CD14-positive monocyte (primary cell): ENCODE measurements at regions not wholly inside any gene's neighbourhood (a gene's known extent, or its start where the extent isn't known, plus 50 kb on each side); places are given as distances from the start of the nearest gene placed in this dataset.

Experiments
- DNase-seq, 3 donors: peaks; one replicate each; pipeline ENCODE4 v3.0.0-alpha.2; 2011 to 2022
- H2AFZ ChIP-seq: 2 replicates; pipeline ENCODE4 v1.6.0; 2012; ENCODE audit warnings: mild to moderate bottlenecking, low read depth, low read length, inconsistent platforms; ENCODE audit not compliant: insufficient read depth, poor library complexity, severe bottlenecking
- H3K27ac ChIP-seq, 2 donors: 1 replicate in 1 of 2; 2 replicates in 1 of 2; pipeline ENCODE4 v1.5.1; 2012 to 2013; ENCODE audit warnings: low read length in 2 of 2, control low read depth in 1 of 2, inconsistent platforms in 1 of 2, low read depth in 1 of 2, mild to moderate bottlenecking in 1 of 2
- H3K27me3 ChIP-seq, 2 donors: one replicate each; pipeline versions ENCODE4 v1.6.0 to v1.6.1; 2011 to 2013; ENCODE audit warnings: low read length in 2 of 2; ENCODE audit not compliant: control insufficient read depth in 2 of 2, insufficient read depth in 2 of 2
- H3K36me3 ChIP-seq, 2 donors: replicated peaks in 1 of 2; 1 replicate in 1 of 2; 2 replicates in 1 of 2; pipeline versions ENCODE4 v1.5.1 to v1.6.1; 2012 to 2013; ENCODE audit warnings: low read length in 2 of 2, control low read depth in 1 of 2, inconsistent platforms in 1 of 2, mild to moderate bottlenecking in 1 of 2; ENCODE audit not compliant: insufficient read depth in 2 of 2, control insufficient read depth in 1 of 2
- H3K4me1 ChIP-seq, 2 donors: 1 replicate in 1 of 2; 2 replicates in 1 of 2; pipeline versions ENCODE4 v1.5.1 to v1.6.1; 2012 to 2013; ENCODE audit warnings: low read length in 2 of 2, control low read depth in 1 of 2, inconsistent platforms in 1 of 2, mild to moderate bottlenecking in 1 of 2, moderate library complexity in 1 of 2; ENCODE audit not compliant: insufficient read depth in 2 of 2, control insufficient read depth in 1 of 2
- H3K4me2 ChIP-seq: replicated peaks from 2 replicates; pipeline ENCODE3; 2012; ENCODE audit warnings: low read length, moderate library complexity, mild to moderate bottlenecking; ENCODE audit not compliant: poor library complexity, severe bottlenecking; ENCODE audit errors: extremely low read depth
- H3K4me3 ChIP-seq, 3 experiments: fragments of 200-600 bp in 1 of 3; sonication (generic) in 1 of 3; replicated peaks in 1 of 3; 1 replicate in 2 of 3; 2 replicates in 1 of 3; pipeline ENCODE4 v1.5.1; 2011 to 2013; ENCODE audit warnings: low read length in 3 of 3, mild to moderate bottlenecking in 3 of 3, control low read depth in 2 of 3, low read depth in 2 of 3, inconsistent platforms in 1 of 3, moderate library complexity in 1 of 3
- H3K79me2 ChIP-seq: 2 replicates; pipeline ENCODE4 v1.6.0; 2012; ENCODE audit warnings: mild to moderate bottlenecking, control low read depth, inconsistent platforms, low read length, moderate library complexity; ENCODE audit not compliant: insufficient read depth
- H3K9ac ChIP-seq: 2 replicates; pipeline ENCODE4 v1.6.0; 2017; ENCODE audit warnings: low read length, mild to moderate bottlenecking; ENCODE audit not compliant: insufficient read depth, poor library complexity, severe bottlenecking
- H3K9me3 ChIP-seq, 2 donors: replicated peaks in 1 of 2; 1 replicate in 1 of 2; 2 replicates in 1 of 2; pipeline versions ENCODE4 v1.5.1 to v1.6.1; 2012 to 2013; ENCODE audit warnings: low read length in 2 of 2, control low read depth in 1 of 2; ENCODE audit not compliant: control insufficient read depth in 1 of 2, insufficient read depth in 1 of 2
- H4K20me1 ChIP-seq: 2 replicates; pipeline ENCODE4 v1.6.0; 2012; ENCODE audit warnings: mild to moderate bottlenecking, low read length, control low read depth, moderate library complexity; ENCODE audit not compliant: insufficient read depth
- H3K27ac Mint-ChIP-seq, 7 donors: one replicate each; pipeline ENCODE4 v1.8.0; 2020; ENCODE audit warnings: mild to moderate bottlenecking in 7 of 7, mixed read lengths in 7 of 7, moderate library complexity in 6 of 7, inconsistent platforms in 2 of 7
- H3K27me3 Mint-ChIP-seq, 3 donors: one replicate each; pipeline ENCODE4 v1.8.0; 2021 to 2022; ENCODE audit warnings: low read depth in 3 of 3, mild to moderate bottlenecking in 3 of 3, mixed read lengths in 3 of 3, moderate library complexity in 3 of 3, inconsistent platforms in 1 of 3
- H3K36me3 Mint-ChIP-seq, 2 donors: one replicate each; pipeline ENCODE4 v1.8.0; 2020; ENCODE audit warnings: mixed read lengths in 2 of 2, inconsistent platforms in 1 of 2, mild to moderate bottlenecking in 1 of 2
- H3K4me1 Mint-ChIP-seq: one replicate; pipeline ENCODE4 v1.8.0; 2020; ENCODE audit warnings: mild to moderate bottlenecking, mixed read lengths
- H3K4me3 Mint-ChIP-seq, 2 donors: one replicate each; pipeline ENCODE4 v1.8.0; 2020; ENCODE audit warnings: mild to moderate bottlenecking in 2 of 2, mixed read lengths in 2 of 2, moderate library complexity in 1 of 2
- H3K9me3 Mint-ChIP-seq, 7 donors: one replicate each; pipeline ENCODE4 v1.8.0; 2020 to 2022; ENCODE audit warnings: mixed read lengths in 7 of 7, mild to moderate bottlenecking in 6 of 7, moderate library complexity in 6 of 7, inconsistent platforms in 2 of 7
- WGBS: methylation state at CpG from one replicate; pipeline ENCODE4 v1.1.5; 2013; ENCODE audit warnings: missing lambda C conversion rate; ENCODE audit not compliant: insufficient coverage; 5-methylcytosine and 5-hydroxymethylcytosine counted together
- intact Hi-C, 2 donors: fragments of 100-400 bp; cut with micrococcal nuclease; formaldehyde crosslinking; loops; one replicate each; pipeline versions ENCODE4 v1.15.0 to v1.15.1; 2023
- TF ChIP-seq, protein P1 (sequence below): fragments of 200-600 bp; IDR thresholded peaks from one replicate; pipeline ENCODE4 v1.8.0; 2022; ENCODE audit warnings: antibody characterized with exemption, mild to moderate bottlenecking

DNA sequence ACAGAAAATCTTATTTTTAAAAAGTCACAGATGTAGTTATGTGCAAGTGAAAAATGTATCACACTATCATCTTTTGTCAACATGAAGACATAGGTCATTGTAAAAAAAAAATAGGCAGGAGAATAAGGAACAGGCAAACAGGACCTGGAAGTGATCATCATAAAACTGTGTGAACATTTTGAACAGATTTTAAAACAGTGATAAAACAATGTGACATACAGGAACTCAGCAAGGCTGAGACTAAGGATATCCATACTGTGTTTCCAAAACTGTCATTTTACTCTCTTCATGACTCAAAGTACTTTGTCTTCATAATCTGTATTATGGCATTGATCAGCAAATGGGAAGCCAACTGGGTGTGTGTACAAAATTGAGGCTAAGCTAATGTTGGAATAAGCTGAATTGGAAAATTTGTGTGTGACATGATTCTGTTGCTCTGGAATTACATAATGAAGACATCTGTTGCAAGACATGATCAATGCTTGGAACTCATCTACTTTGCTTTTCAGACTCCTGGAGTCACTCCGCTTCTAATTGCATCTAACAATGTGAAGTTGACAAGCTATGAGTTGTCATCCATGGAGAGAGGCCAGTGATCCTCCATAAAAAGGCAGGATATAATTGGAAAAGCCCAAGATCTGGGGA lies 978.7 kb upstream of the NUDT12 start:
- no peaks in the 10 kb centered on the region for H3K27me3 Mint-ChIP-seq
- H3K36me3 Mint-ChIP-seq, result no peaks in the 10 kb centered on the region

DNA sequence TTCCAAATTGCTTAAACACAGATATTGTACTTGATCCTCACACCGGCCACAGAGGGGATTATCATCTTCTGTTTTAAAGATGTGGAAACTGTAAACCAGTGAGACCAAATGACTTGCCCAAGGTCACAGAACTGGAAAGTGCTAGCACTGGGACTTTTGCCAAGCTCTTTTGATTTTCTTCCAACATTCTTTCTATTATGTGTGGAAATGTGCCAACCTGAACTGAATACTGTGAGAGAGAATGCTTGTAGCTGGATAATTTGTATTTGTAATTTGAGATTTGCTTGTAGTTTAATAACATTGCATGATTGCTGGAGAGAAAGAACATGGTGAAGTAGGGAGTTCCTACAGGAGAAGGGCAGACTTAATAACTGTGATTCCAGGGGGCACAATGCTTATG lies 977.9 kb upstream of the NUDT12 start:
- no peak overlapping the region for H3K4me2 ChIP-seq

More for the DNA sequence above, 978.7 kb upstream of the NUDT12 start:
- H3K9ac ChIP-seq, result no peak overlapping the region
- H3K36me3 ChIP-seq, result no peaks in the 10 kb centered on the region
- H2AFZ ChIP-seq, result no peak overlapping the region
- 88% methylated on average over 1 of the region's 1 CpG for WGBS
- H3K4me2 ChIP-seq, result no peak overlapping the region
- no peak overlapping the region for H3K4me3 ChIP-seq
- intact Hi-C loops, result no loop called here
- H3K9me3 Mint-ChIP-seq, result peaks cover 0 to 3% (median 0%) of the 10 kb centered on the region in 7 donors
- H3K27ac Mint-ChIP-seq, result no peak overlapping the region
- no peaks in the 10 kb centered on the region for H3K4me1 Mint-ChIP-seq
- no peaks in the 10 kb centered on the region for H3K4me1 ChIP-seq
- H3K27ac ChIP-seq, result no peak overlapping the region
- H3K9me3 ChIP-seq, result no peaks in the 10 kb centered on the region
- TF ChIP-seq, protein P1, sequence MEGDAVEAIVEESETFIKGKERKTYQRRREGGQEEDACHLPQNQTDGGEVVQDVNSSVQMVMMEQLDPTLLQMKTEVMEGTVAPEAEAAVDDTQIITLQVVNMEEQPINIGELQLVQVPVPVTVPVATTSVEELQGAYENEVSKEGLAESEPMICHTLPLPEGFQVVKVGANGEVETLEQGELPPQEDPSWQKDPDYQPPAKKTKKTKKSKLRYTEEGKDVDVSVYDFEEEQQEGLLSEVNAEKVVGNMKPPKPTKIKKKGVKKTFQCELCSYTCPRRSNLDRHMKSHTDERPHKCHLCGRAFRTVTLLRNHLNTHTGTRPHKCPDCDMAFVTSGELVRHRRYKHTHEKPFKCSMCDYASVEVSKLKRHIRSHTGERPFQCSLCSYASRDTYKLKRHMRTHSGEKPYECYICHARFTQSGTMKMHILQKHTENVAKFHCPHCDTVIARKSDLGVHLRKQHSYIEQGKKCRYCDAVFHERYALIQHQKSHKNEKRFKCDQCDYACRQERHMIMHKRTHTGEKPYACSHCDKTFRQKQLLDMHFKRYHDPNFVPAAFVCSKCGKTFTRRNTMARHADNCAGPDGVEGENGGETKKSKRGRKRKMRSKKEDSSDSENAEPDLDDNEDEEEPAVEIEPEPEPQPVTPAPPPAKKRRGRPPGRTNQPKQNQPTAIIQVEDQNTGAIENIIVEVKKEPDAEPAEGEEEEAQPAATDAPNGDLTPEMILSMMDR, result no peak
- no peaks in the 10 kb centered on the region for H4K20me1 ChIP-seq
- no peaks in the 10 kb centered on the region for H3K79me2 ChIP-seq
- no peak for DNase-seq
- H3K4me3 Mint-ChIP-seq, result no peak overlapping the region
- no peaks in the 10 kb centered on the region for H3K27me3 ChIP-seq

More for the DNA sequence above, 977.9 kb upstream of the NUDT12 start:
- H3K9me3 ChIP-seq, result no peaks in the 10 kb centered on the region
- no peaks in the 10 kb centered on the region for H3K4me1 ChIP-seq
- WGBS, result no CpG with 5 or more reads among the region's 1 CpG
- no peak for DNase-seq
- H2AFZ ChIP-seq, result no peak overlapping the region
- Mint-ChIP-seq H3K4me1 (no peaks in the 10 kb centered on the region), H3K27ac (no peak overlapping the region), H3K9me3 (peaks cover 0 to 3% (median 0%) of the 10 kb centered on the region in 7 donors), H3K27me3 (no peaks in the 10 kb centered on the region), H3K36me3 (no peaks in the 10 kb centered on the region), H3K4me3 (no peak overlapping the region)
- no peak overlapping the region for H3K27ac ChIP-seq
- H3K27me3 ChIP-seq, result no peaks in the 10 kb centered on the region
- intact Hi-C loops, result no loop called here
- H4K20me1 ChIP-seq, result no peaks in the 10 kb centered on the region
- no peak overlapping the region for H3K9ac ChIP-seq
- H3K4me3 ChIP-seq, result no peak overlapping the region
- H3K79me2 ChIP-seq, result no peaks in the 10 kb centered on the region
- TF ChIP-seq, protein P1, result no peak
- no peaks in the 10 kb centered on the region for H3K36me3 ChIP-seq
